ENCODE measurements at regions not wholly inside any gene's neighbourhood (a gene's known extent, or its start where the extent isn't known, plus 50 kb on each side); places are given as distances from the start of the nearest gene placed in this dataset.

DNA sequence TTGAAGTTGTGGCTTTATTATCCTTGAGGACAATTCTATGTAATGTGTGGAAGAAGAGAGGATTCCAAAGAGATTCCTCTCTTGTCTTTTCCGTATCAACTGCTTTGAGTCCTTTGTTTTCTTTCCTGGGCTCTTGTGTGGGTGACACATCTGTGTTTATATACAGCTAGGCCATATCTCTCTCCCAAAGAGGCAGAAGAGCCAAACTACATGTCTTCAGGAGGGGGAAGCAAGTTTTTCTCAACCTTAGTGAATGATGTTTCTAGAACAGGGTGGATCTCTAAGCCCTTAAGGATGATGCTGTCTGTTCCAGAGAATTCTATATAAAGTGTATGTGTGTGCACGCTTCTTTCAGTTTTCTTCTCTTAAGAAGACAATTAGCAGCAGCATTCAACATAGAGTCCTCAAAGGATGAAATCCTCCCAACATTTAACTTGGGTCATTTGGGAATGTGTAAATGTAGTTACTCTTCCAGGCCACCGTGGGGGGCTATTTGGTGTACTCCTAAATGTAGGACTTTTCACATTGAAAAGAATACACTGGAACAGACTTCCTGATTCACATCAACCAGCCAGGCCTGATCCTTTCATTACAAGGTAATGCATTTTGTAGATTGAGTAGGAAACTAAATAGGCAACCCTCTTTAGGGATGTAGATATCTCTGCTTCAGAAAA lies 92.8 kb upstream of the EEF1E1 start:
- no peaks in the 10 kb centered on the region for H3K9me3 ChIP-seq (replicated peaks; ENCODE audit: control insufficient read depth, insufficient read depth, low read length)
- POLR2A ChIA-PET = interaction anchor here (0.5 kb wide), 1 partner anchor 660 kb away, joined by 3 read pairs; no protein-coding TSS in a partner anchor
- H3K4me2 ChIP-seq (ENCODE audit: control insufficient read depth, insufficient read depth) = no peak overlapping the region
- SMC1A ChIA-PET (ENCODE audit: uncharacterized antibody, unreplicated experiment) = interaction anchor here (1.7 to 1.9 kb wide), 2 partner anchors 22 to 24 kb away, joined by 8 read pairs; no protein-coding TSS in a partner anchor
- H3K4me3 ChIP-seq = no peak overlapping the region
- H3K27me3 ChIP-seq (replicated peaks in 1 of 2; ENCODE audit: control insufficient read depth in 2 of 2, insufficient read depth in 2 of 2, low read length in 1 of 2) = no peaks in the 10 kb centered on the region
- no peaks in the 10 kb centered on the region for H4K20me1 ChIP-seq (ENCODE audit: control insufficient read depth, insufficient read depth)
- H3K27ac ChIP-seq (ENCODE audit: control insufficient read depth, insufficient read depth) = no peak overlapping the region
- DNase-seq (ENCODE audit: low read depth, low spot score) = no peak
- in situ Hi-C loops (cut with MboI) (no loop called here), intact Hi-C loops (cut with micrococcal nuclease; ENCODE audit: unreplicated experiment) (no loop called here)
- no peak overlapping the region for H2AFZ ChIP-seq (ENCODE audit: control insufficient read depth, low read depth, low read length)
- no peaks in the 10 kb centered on the region for H3K79me2 ChIP-seq (ENCODE audit: control insufficient read depth, insufficient read depth, low read length)
- no TSS peak for BruUV-seq (replicated peaks)
- no peaks in the 10 kb centered on the region for H3K36me3 ChIP-seq (ENCODE audit: control insufficient read depth in 2 of 2, insufficient read depth in 2 of 2, low read length in 1 of 2)
- CTCF ChIA-PET = interaction anchor here (1.6 to 4.5 kb wide), 2 partner anchors 12 to 24 kb away, joined by 6 to 31 read pairs; no protein-coding TSS in a partner anchor
- no peak for ATAC-seq
- FAIRE-seq = no peak
- WGBS (ENCODE audit: insufficient coverage, insufficient replicate concordance, low lambda C conversion rate, missing lambda C conversion rate) = 41% methylated on average over 3 of the region's 3 CpGs
- RAD21 ChIA-PET (ENCODE audit: unreplicated experiment) = no interaction called here
- H3K9ac ChIP-seq (ENCODE audit: control insufficient read depth, insufficient read depth, low read length) = no peak overlapping the region
- H3K4me1 ChIP-seq (ENCODE audit: control insufficient read depth, insufficient read depth, low read length) = no peaks in the 10 kb centered on the region
- no peak for TF ChIP-seq ZBED1 (IDR thresholded peaks at IDR 0.05; ENCODE audit: borderline replicate concordance)
- TF ChIP-seq, protein P1, sequence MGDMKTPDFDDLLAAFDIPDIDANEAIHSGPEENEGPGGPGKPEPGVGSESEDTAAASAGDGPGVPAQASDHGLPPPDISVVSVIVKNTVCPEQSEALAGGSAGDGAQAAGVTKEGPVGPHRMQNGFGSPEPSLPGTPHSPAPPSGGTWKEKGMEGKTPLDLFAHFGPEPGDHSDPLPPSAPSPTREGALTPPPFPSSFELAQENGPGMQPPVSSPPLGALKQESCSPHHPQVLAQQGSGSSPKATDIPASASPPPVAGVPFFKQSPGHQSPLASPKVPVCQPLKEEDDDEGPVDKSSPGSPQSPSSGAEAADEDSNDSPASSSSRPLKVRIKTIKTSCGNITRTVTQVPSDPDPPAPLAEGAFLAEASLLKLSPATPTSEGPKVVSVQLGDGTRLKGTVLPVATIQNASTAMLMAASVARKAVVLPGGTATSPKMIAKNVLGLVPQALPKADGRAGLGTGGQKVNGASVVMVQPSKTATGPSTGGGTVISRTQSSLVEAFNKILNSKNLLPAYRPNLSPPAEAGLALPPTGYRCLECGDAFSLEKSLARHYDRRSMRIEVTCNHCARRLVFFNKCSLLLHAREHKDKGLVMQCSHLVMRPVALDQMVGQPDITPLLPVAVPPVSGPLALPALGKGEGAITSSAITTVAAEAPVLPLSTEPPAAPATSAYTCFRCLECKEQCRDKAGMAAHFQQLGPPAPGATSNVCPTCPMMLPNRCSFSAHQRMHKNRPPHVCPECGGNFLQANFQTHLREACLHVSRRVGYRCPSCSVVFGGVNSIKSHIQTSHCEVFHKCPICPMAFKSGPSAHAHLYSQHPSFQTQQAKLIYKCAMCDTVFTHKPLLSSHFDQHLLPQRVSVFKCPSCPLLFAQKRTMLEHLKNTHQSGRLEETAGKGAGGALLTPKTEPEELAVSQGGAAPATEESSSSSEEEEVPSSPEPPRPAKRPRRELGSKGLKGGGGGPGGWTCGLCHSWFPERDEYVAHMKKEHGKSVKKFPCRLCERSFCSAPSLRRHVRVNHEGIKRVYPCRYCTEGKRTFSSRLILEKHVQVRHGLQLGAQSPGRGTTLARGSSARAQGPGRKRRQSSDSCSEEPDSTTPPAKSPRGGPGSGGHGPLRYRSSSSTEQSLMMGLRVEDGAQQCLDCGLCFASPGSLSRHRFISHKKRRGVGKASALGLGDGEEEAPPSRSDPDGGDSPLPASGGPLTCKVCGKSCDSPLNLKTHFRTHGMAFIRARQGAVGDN (IDR thresholded peaks at IDR 0.05) = no peak
- no peak for TF ChIP-seq NFIC (IDR thresholded peaks at IDR 0.05; ENCODE audit: low read depth, low read length)
- TF ChIP-seq, protein P2, sequence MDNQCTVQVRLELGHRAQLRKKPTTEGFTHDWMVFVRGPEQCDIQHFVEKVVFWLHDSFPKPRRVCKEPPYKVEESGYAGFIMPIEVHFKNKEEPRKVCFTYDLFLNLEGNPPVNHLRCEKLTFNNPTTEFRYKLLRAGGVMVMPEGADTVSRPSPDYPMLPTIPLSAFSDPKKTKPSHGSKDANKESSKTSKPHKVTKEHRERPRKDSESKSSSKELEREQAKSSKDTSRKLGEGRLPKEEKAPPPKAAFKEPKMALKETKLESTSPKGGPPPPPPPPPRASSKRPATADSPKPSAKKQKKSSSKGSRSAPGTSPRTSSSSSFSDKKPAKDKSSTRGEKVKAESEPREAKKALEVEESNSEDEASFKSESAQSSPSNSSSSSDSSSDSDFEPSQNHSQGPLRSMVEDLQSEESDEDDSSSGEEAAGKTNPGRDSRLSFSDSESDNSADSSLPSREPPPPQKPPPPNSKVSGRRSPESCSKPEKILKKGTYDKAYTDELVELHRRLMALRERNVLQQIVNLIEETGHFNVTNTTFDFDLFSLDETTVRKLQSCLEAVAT (IDR thresholded peaks at IDR 0.05) = no peak
- no peak for TF ChIP-seq PAX8 (IDR thresholded peaks at IDR 0.05)
- TF ChIP-seq RUNX3 (IDR thresholded peaks at IDR 0.05; ENCODE audit: low read length) = no peak
- TF ChIP-seq, protein P3, sequence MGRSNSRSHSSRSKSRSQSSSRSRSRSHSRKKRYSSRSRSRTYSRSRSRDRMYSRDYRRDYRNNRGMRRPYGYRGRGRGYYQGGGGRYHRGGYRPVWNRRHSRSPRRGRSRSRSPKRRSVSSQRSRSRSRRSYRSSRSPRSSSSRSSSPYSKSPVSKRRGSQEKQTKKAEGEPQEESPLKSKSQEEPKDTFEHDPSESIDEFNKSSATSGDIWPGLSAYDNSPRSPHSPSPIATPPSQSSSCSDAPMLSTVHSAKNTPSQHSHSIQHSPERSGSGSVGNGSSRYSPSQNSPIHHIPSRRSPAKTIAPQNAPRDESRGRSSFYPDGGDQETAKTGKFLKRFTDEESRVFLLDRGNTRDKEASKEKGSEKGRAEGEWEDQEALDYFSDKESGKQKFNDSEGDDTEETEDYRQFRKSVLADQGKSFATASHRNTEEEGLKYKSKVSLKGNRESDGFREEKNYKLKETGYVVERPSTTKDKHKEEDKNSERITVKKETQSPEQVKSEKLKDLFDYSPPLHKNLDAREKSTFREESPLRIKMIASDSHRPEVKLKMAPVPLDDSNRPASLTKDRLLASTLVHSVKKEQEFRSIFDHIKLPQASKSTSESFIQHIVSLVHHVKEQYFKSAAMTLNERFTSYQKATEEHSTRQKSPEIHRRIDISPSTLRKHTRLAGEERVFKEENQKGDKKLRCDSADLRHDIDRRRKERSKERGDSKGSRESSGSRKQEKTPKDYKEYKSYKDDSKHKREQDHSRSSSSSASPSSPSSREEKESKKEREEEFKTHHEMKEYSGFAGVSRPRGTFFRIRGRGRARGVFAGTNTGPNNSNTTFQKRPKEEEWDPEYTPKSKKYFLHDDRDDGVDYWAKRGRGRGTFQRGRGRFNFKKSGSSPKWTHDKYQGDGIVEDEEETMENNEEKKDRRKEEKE (IDR thresholded peaks at IDR 0.05) = no peak
- TF ChIP-seq CREM (IDR thresholded peaks at IDR 0.05; ENCODE audit: low read depth) = no peak
- no peak for TF ChIP-seq MYC (IDR thresholded peaks at IDR 0.05; ENCODE audit: insufficient read depth, insufficient read length, insufficient replicate concordance, low read length, severe bottlenecking)
- TF ChIP-seq, protein P4, sequence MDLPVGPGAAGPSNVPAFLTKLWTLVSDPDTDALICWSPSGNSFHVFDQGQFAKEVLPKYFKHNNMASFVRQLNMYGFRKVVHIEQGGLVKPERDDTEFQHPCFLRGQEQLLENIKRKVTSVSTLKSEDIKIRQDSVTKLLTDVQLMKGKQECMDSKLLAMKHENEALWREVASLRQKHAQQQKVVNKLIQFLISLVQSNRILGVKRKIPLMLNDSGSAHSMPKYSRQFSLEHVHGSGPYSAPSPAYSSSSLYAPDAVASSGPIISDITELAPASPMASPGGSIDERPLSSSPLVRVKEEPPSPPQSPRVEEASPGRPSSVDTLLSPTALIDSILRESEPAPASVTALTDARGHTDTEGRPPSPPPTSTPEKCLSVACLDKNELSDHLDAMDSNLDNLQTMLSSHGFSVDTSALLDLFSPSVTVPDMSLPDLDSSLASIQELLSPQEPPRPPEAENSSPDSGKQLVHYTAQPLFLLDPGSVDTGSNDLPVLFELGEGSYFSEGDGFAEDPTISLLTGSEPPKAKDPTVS (IDR thresholded peaks at IDR 0.05; ENCODE audit: low read depth, low read length) = no peak
- TF ChIP-seq, protein P5, sequence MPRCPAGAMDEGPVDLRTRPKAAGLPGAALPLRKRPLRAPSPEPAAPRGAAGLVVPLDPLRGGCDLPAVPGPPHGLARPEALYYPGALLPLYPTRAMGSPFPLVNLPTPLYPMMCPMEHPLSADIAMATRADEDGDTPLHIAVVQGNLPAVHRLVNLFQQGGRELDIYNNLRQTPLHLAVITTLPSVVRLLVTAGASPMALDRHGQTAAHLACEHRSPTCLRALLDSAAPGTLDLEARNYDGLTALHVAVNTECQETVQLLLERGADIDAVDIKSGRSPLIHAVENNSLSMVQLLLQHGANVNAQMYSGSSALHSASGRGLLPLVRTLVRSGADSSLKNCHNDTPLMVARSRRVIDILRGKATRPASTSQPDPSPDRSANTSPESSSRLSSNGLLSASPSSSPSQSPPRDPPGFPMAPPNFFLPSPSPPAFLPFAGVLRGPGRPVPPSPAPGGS (IDR thresholded peaks at IDR 0.05; ENCODE audit: borderline replicate concordance, insufficient read depth, low read depth, low read length, poor library complexity, severe bottlenecking) = no peak
